Testis (tissue), 2 donors: ENCODE measurements at regions not wholly inside any gene's neighbourhood (a gene's known extent, or its start where the extent isn't known, plus 50 kb on each side); places are given as distances from the start of the nearest gene placed in this dataset.
"Not testable (repeated sequence)": the region's sequence is repeated elsewhere in the genome, so short reads cannot be mapped to it uniquely, and the experiment has no call there.

Experiments used
- CTCF ChIP-seq, 3 experiments: fragments of 450-650 bp in 2 of 3; fragments of 200-600 bp in 1 of 3; sonication (generic) in 1 of 3; IDR thresholded peaks; one replicate each; pipeline ENCODE4 v1.5.1; 2016 to 2019; ENCODE audit warnings: antibody characterized with exemption in 3 of 3, mild to moderate bottlenecking in 2 of 3, moderate library complexity in 1 of 3
- POLR2A ChIP-seq: fragments of 450-650 bp; IDR thresholded peaks from one replicate; pipeline ENCODE4 v1.6.1; 2017; ENCODE audit warnings: antibody characterized with exemption, mild to moderate bottlenecking, moderate library complexity

- not testable (repeated sequence) for TF ChIP-seq POLR2A; CTCF (IDR thresholded peaks at IDR 0.05)
These were observed 175.1 kb upstream of the KYNU start for GRCh38 chr2:142702397-142702796.
